ENCODE measurements at regions not wholly inside any gene's neighbourhood (a gene's known extent, or its start where the extent isn't known, plus 50 kb on each side); places are given as distances from the start of the nearest gene placed in this dataset.

DNA sequence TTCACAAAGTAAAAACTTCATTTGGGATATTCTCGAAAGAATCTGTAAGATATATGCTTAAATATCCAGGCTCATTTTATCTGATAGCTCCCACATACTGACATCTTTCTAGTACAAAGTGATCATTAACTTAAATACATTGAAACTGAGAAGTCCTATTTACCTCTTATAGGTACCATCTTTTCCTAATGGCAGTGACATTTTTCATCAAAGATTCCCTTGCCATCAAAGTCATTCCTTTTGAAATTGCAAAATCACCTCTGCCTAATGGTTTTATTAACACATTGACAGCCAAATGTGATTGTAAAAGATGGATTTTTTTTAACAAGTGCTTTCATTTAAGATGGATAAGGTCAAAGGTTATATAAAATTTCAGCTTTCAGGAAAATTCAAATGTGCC, 346.6 kb downstream of the MFSD1 start:
- Mint-ChIP-seq H3K36me3 (ENCODE audit: low read depth) (no peaks in the 10 kb centered on the region), H3K27me3 (no peaks in the 10 kb centered on the region), H3K4me1 (ENCODE audit: low read depth) (no peaks in the 10 kb centered on the region)

DNA sequence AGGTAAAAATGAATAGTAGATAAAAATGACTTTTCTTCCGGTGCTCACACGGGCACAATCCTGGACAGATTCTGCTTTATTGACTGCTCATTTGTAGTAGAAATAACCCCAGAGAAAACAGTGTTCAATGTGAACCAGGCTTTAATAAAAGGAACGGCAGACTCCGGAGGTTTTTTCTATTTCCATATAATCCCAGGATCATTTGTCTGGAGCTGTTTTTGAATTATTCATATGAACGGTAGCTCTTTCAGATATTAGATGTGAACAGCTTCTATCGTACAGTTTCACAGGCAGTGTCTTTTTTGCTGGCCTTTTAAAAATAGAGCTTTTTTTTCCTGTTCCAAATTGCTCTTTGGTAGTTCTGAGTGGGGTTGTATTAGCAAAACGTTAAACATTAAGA, 347.3 kb downstream of the MFSD1 start:
- no peaks in the 10 kb centered on the region for H3K36me3 Mint-ChIP-seq (ENCODE audit: low read depth)

More for the DNA sequence above, 346.6 kb downstream of the MFSD1 start:
- H3K9me3 Mint-ChIP-seq: no peaks in the 10 kb centered on the region
- H3K27ac Mint-ChIP-seq: no peak overlapping the region
- H3K4me3 Mint-ChIP-seq: no peak overlapping the region

DNA sequence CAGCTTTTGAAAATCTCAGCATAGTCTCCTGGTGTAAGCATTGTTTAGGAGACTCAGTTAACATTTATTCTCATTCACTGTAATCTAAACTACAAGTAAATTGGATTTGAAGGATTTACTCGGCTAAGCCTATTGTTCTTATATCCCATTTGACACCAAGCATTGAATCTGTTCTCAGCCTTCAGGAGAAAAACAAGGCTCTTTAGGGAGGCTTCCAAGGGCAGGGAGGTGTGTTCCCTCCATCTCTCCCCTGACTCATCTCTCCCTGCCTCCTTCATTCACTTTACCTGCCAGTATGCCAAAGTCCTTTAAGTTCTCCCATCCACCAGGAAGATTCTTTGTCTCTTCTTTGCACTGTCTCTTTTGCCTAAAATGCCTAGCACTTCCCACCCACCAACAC, 347.8 kb downstream of the MFSD1 start:
- Mint-ChIP-seq H3K27ac (no peak overlapping the region), H3K4me1 (ENCODE audit: low read depth) (no peaks in the 10 kb centered on the region), H3K27me3 (no peaks in the 10 kb centered on the region)

More for the DNA sequence above, 347.3 kb downstream of the MFSD1 start:
- no peaks in the 10 kb centered on the region for H3K27me3 Mint-ChIP-seq
- no peaks in the 10 kb centered on the region for H3K9me3 Mint-ChIP-seq
- no peak overlapping the region for H3K4me3 Mint-ChIP-seq
- no peaks in the 10 kb centered on the region for H3K4me1 Mint-ChIP-seq (ENCODE audit: low read depth)
- H3K27ac Mint-ChIP-seq: no peak overlapping the region

DNA sequence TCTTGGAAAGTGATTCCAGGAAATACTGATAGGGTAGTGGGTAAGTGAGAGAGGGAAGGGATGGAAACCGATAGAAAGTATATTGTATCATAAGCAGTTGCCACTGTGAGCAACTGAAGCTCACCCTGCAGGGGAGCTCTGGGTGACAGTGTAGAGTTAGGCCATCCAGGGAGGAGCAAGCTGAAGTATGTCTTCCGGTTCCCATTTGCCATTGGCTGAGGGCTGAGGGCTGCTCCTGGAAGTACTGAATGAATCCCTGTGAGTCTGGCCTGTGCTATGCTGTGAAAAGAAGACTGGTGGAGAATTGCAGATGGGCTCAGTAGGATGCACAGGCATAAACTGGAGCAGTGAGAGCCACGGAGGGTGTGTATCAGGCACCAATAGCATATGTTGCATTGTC, 348.3 kb downstream of the MFSD1 start:
- no peaks in the 10 kb centered on the region for H3K4me1 Mint-ChIP-seq (ENCODE audit: low read depth)
- no peaks in the 10 kb centered on the region for H3K27me3 Mint-ChIP-seq
- H3K9me3 Mint-ChIP-seq: no peaks in the 10 kb centered on the region
- no peak overlapping the region for H3K27ac Mint-ChIP-seq
- no peak overlapping the region for H3K4me3 Mint-ChIP-seq
- no peaks in the 10 kb centered on the region for H3K36me3 Mint-ChIP-seq (ENCODE audit: low read depth)

More for the DNA sequence above, 347.8 kb downstream of the MFSD1 start:
- Mint-ChIP-seq H3K9me3 (no peaks in the 10 kb centered on the region), H3K4me3 (no peak overlapping the region), H3K36me3 (ENCODE audit: low read depth) (no peaks in the 10 kb centered on the region)

DNA sequence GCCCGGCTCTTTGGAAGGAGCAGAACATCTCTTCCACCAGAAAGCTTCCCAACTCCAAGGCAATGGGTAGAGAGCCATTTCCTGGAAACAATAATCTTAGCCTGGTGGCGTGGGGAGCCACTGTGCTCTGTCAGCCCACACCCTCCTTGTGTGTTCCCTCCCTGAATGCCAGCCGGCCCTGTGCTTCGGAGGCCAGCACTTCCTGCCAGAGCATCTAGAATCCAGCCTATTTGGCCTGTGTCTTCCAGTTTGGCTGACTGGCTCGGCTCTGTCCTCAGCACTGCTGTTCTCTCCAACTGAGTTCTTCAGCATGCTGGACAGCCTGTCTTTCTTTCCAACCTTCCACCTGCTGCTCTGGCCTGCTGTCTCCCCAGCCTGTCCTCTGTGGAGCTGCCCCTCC, 349.3 kb downstream of the MFSD1 start:
- no peak overlapping the region for H3K4me3 Mint-ChIP-seq
- no peaks in the 10 kb centered on the region for H3K36me3 Mint-ChIP-seq (ENCODE audit: low read depth)
- H3K27ac Mint-ChIP-seq: no peak overlapping the region
- no peaks in the 10 kb centered on the region for H3K4me1 Mint-ChIP-seq (ENCODE audit: low read depth)
- no peaks in the 10 kb centered on the region for H3K9me3 Mint-ChIP-seq
- no peaks in the 10 kb centered on the region for H3K27me3 Mint-ChIP-seq

DNA sequence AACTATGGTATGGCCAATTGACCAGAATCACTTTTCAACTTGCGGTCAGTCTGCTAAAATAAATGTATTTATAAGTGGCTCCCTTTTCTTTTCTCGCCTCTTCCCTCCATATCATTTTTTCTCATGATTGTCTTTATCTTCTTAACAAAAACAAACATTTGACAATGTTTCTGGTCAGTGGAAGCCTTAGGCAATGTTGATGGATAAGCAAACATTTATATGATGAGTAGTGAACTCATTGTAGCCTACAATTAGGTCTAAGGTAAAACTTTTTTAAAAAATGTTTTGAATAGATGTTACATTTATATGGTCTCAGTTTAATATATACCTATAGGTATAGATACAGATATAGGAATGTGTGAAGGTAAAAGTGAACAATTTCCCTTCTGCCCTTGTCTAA, 355.4 kb downstream of the MFSD1 start:
- H3K27ac Mint-ChIP-seq: no peak overlapping the region
- H3K9me3 Mint-ChIP-seq: peaks cover 5% of the 10 kb centered on the region
- no peaks in the 10 kb centered on the region for H3K36me3 Mint-ChIP-seq (ENCODE audit: low read depth)
- H3K4me1 Mint-ChIP-seq (ENCODE audit: low read depth): no peaks in the 10 kb centered on the region
- no peaks in the 10 kb centered on the region for H3K27me3 Mint-ChIP-seq
- no peak overlapping the region for H3K4me3 Mint-ChIP-seq

DNA sequence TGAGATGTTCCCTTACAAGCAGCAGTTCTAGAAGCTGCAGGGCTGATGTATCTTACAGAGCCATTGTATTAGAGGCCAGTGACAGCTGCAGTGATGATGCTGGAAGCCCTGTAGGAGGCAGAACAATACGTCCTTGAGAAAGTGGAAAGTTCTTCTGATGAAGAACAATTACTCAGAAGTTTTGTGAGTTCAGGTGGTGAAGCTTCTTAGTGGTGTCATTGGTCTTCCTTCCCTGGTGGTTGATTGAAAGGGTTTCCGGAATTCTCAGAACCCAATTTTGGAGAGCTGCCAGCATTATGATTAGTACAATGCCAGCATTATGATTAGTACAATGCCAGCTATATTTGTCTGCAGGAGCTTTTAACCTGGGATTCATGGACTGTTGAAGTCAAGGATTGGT, 356.4 kb downstream of the MFSD1 start:
- Mint-ChIP-seq H3K36me3 (ENCODE audit: low read depth) (no peaks in the 10 kb centered on the region), H3K9me3 (peaks cover 5% of the 10 kb centered on the region), H3K4me3 (no peak overlapping the region), H3K4me1 (ENCODE audit: low read depth) (no peaks in the 10 kb centered on the region), H3K27ac (no peak overlapping the region), H3K27me3 (no peaks in the 10 kb centered on the region)

DNA sequence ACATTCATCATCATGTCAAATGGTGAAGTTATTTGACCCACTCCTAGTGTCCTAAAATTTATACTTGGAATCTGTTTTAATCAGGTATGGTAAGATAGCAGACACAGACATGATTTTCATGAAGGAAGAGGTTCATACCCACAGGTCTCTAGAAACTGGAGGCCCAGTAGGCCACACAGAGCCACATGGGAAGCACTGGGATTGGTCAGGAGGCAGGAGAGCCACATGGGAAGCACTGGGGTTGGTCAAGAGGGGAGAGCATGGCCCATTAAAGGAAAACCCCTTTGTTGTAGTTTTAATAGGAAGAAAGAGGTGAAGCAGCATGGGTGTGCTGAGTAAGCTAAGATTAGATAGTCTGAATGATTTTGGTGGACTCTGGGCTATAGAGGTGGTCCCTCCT, 356.9 kb downstream of the MFSD1 start:
- Mint-ChIP-seq H3K9me3 (peaks cover 5% of the 10 kb centered on the region), H3K27ac (no peak overlapping the region), H3K4me3 (no peak overlapping the region), H3K36me3 (ENCODE audit: low read depth) (no peaks in the 10 kb centered on the region), H3K27me3 (no peaks in the 10 kb centered on the region), H3K4me1 (ENCODE audit: low read depth) (no peaks in the 10 kb centered on the region)

DNA sequence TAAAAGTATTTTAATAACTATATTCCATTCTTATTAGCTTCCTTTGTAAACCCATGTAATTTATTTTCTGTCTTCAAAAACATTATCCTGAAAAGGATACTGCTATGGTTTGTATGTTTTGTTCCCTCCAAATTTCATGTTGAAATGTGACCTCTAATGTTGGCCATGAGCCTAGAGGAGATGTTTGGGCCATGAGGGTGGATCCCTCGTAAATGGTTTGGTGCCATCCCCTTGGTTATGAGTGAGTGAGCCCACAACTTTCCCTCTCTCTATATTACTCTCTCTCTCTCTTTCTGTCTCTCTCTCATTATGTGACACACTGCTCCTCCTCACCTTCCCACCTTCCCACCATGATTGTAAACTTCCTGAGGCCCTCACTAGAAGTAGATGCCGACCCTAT, 357.7 kb downstream of the MFSD1 start:
- Mint-ChIP-seq H3K4me1 (ENCODE audit: low read depth) (no peaks in the 10 kb centered on the region), H3K27me3 (no peaks in the 10 kb centered on the region), H3K4me3 (no peak overlapping the region), H3K27ac (no peak overlapping the region), H3K36me3 (ENCODE audit: low read depth) (no peaks in the 10 kb centered on the region), H3K9me3 (peaks cover 5% of the 10 kb centered on the region)

DNA sequence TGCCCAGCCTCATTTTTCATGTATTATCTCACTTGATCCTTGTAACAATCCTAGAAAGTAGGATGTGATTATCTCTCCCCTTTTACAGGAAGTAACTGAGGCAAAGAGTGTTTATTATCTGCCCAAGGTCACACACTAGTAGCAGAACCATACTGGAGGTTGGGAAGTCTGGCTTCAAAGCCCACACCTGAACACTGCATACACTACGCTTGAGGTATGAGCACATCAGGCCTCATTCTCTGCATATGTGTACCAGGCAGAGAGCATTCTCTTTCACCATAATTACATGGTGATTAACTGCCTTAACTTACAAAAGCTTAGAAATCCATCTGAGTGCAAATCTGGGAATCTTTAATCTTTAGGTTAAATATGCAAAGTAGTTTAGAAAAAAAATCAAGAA, 361.8 kb downstream of the MFSD1 start:
- Mint-ChIP-seq H3K4me1 (ENCODE audit: low read depth) (no peaks in the 10 kb centered on the region), H3K4me3 (no peak overlapping the region), H3K36me3 (ENCODE audit: low read depth) (no peaks in the 10 kb centered on the region), H3K27ac (no peak overlapping the region), H3K9me3 (peaks cover 5% of the 10 kb centered on the region), H3K27me3 (no peaks in the 10 kb centered on the region)

DNA sequence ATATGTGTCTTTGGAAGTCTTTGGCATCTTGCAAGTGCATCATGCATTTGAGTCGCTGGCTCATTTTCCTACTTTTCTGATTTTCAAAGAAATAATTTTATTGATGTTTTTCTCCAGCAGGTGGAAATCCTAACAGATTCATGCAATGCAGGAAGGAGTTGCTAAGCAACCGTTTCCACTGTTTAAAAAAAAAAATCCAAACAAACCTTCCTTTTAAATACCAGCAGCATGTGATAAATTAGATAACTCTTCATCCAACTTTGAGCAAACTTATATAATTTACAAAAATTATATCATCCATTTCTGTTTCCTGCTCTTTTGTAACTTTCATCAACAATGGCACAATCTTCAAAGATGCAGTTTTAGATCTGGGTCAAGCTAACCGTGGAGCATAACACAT, 364.1 kb downstream of the MFSD1 start:
- no peak overlapping the region for H3K27ac Mint-ChIP-seq
- H3K4me3 Mint-ChIP-seq: no peak overlapping the region
- no peaks in the 10 kb centered on the region for H3K4me1 Mint-ChIP-seq (ENCODE audit: low read depth)
- H3K36me3 Mint-ChIP-seq (ENCODE audit: low read depth): no peaks in the 10 kb centered on the region
- no peaks in the 10 kb centered on the region for H3K9me3 Mint-ChIP-seq
- H3K27me3 Mint-ChIP-seq: no peaks in the 10 kb centered on the region

DNA sequence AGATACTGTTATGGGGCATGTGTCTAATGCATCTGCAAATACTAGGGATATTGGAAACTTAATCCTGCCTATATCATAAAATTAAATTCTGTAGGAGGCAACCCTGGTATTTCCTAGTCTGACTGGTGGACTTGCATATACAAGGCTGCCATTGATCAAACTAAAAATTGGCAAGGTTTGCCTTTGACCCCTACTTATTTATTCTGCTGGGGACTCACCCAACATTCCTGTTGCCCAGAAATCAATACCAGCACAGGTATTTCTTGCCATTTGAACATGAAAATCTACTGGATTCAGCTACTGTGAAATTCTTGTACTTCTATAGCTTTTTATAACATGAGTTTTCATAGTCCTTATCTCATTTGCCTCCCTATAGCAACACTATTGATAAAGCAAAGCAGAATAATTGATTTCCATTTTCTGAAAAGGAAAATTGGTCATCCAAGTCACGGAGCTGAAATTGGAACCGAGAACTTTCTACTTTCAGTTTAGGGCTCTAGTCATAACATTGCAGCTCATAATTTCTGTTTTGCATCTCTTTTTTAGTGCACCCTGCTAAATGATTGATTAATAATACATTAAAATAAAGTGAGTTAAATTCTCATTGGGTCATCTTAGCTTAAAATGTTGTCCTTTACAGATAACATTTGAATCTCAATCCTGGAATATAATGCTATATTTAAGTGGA, 365.2 kb downstream of the MFSD1 start:
- Mint-ChIP-seq H3K4me1 (ENCODE audit: low read depth) (no peaks in the 10 kb centered on the region), H3K27me3 (no peaks in the 10 kb centered on the region), H3K4me3 (no peak overlapping the region), H3K9me3 (no peaks in the 10 kb centered on the region), H3K27ac (no peak overlapping the region), H3K36me3 (ENCODE audit: low read depth) (no peaks in the 10 kb centered on the region)

DNA sequence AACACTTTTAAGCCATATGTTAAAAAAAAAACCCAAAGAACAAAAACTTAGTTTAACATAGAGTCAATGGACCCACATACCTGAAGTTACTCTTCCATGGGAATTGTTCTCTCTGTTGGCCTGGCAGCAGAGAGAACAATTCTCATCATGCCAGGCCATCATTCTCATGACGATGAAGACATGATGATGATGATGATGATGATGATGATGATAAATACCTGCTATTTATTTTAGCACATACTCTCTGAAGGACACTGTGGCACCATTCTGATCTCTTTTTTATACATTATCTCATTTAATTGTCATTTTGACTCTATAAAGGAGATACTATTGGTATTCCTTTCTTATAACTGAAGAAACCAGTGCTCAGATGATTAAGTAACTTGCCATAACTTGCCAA, 366.9 kb downstream of the MFSD1 start:
- no peaks in the 10 kb centered on the region for H3K36me3 Mint-ChIP-seq (ENCODE audit: low read depth)
- H3K9me3 Mint-ChIP-seq: no peaks in the 10 kb centered on the region
- no peak overlapping the region for H3K27ac Mint-ChIP-seq

DNA sequence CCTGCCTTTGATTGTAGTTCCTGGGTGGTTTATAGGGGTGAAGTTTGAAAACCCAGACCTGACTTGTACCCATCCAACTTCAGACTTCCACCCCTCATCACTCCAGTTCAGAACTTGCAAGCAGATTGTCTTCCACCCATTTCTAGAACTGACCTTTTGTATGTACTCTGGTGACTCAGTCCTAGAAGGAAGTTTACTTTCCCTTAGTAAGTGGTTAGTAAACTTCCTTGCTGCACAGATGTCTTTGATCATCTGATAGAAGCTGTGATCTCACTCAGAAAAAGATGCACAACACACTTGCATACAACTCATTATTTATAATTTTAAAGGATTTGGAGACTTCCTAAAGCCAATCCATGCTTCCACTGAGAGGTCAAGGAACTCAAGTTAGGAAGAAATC, 368.0 kb downstream of the MFSD1 start:
- H3K27me3 Mint-ChIP-seq: no peaks in the 10 kb centered on the region
- H3K4me3 Mint-ChIP-seq: no peak overlapping the region
- no peak overlapping the region for H3K27ac Mint-ChIP-seq
- no peaks in the 10 kb centered on the region for H3K9me3 Mint-ChIP-seq
- H3K36me3 Mint-ChIP-seq (ENCODE audit: low read depth): no peaks in the 10 kb centered on the region
- no peaks in the 10 kb centered on the region for H3K4me1 Mint-ChIP-seq (ENCODE audit: low read depth)

More for the DNA sequence above, 366.9 kb downstream of the MFSD1 start:
- Mint-ChIP-seq H3K4me3 (no peak overlapping the region), H3K4me1 (ENCODE audit: low read depth) (no peaks in the 10 kb centered on the region), H3K27me3 (no peaks in the 10 kb centered on the region)

DNA sequence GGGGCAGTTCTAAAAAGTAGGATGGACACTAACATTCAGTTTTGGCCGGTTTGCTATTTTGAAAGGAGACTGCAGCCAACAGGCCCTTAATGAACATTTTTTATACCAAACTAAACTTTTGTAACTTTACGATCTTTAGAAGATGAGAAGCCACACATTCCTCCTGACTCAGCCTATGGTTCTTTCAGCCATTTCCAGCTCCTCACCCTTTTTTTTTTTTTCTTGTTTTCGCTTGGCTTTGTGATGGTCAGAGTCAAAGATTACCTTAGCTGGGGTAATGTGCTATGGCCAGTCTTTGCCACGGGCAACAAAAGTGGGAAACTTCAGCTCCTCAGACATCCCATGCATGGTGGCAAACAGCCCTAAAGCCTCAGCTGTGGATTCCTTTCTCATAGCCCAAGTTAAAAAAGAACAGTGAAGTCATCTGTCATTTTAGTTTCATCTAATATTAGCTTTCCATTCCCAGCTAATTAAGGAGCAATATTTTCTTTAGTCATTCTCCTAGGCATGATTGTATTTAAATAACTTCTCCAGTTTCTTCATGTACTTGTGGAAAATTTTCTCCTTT, 368.7 kb downstream of the MFSD1 start:
- Mint-ChIP-seq H3K4me3 (no peak overlapping the region), H3K4me1 (ENCODE audit: low read depth) (no peaks in the 10 kb centered on the region), H3K27ac (no peak overlapping the region), H3K36me3 (ENCODE audit: low read depth) (no peaks in the 10 kb centered on the region), H3K27me3 (no peaks in the 10 kb centered on the region), H3K9me3 (no peaks in the 10 kb centered on the region)

DNA sequence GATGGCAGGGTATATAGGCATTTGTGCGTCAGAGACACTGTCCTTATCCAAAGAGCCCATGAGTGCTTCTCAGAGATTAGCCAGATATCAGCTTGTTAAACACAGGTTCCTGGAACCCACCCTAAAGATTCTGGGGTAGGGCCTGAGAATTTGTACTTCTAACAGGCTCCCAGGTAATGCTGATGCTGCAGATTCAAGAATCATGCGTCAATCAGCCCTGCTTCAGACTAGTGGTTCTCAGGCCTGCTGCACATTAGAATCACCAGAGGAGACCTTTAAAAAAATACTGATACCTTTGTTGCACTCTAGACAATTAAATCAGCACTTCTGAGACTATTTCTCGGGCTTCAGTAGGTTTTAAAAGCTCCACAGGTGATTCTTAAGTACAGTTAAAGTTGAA, 369.5 kb downstream of the MFSD1 start:
- H3K4me1 Mint-ChIP-seq (ENCODE audit: low read depth): no peaks in the 10 kb centered on the region
- no peak overlapping the region for H3K4me3 Mint-ChIP-seq
- no peaks in the 10 kb centered on the region for H3K36me3 Mint-ChIP-seq (ENCODE audit: low read depth)
- no peaks in the 10 kb centered on the region for H3K27me3 Mint-ChIP-seq
- H3K27ac Mint-ChIP-seq: no peak overlapping the region
- no peaks in the 10 kb centered on the region for H3K9me3 Mint-ChIP-seq
